Esophagus muscularis mucosa (tissue), 4 donors: ENCODE measurements at regions not wholly inside any gene's neighbourhood (a gene's known extent, or its start where the extent isn't known, plus 50 kb on each side); places are given as distances from the start of the nearest gene placed in this dataset.

ENCODE experiments used
- DNase-seq: peaks from one replicate; pipeline ENCODE4 v3.0.0-alpha.2; 2017; ENCODE audit errors: extremely low spot score
- H3K27ac ChIP-seq, 4 donors: fragments of 200-600 bp; sonication (generic); replicated peaks in 1 of 4; 1 replicate in 3 of 4; 2 replicates in 1 of 4; pipeline ENCODE4 v1.5.1; 2016 to 2019; ENCODE audit warnings: mild to moderate bottlenecking in 1 of 4
- H3K27me3 ChIP-seq, 4 donors: fragments of 200-600 bp; sonication (generic); one replicate each; pipeline versions ENCODE4 v1.5.1 to v1.6.0; 2016 to 2019
- H3K36me3 ChIP-seq, 4 donors: fragments of 200-600 bp; sonication (generic); one replicate each; pipeline ENCODE4 v1.5.1; 2016 to 2019
- H3K4me1 ChIP-seq, 4 donors: fragments of 200-600 bp; sonication (generic); one replicate each; pipeline ENCODE4 v1.5.1; 2016 to 2019
- H3K4me3 ChIP-seq, 4 donors: fragments of 200-600 bp; sonication (generic); 1 replicate in 2 of 4; 2 replicates in 2 of 4; pipeline ENCODE4 v1.5.1; 2016 to 2019; ENCODE audit warnings: mild to moderate bottlenecking in 4 of 4, moderate library complexity in 1 of 4
- H3K9me3 ChIP-seq, 4 donors: fragments of 200-600 bp; sonication (generic); 1 replicate in 3 of 4; 2 replicates in 1 of 4; pipeline ENCODE4 v1.5.1; 2016 to 2019
- EP300 ChIP-seq: sonication (generic); formaldehyde crosslinking; IDR thresholded peaks from one replicate; pipeline ENCODE4 v1.6.1; 2017; ENCODE audit warnings: antibody characterized with exemption
- POLR2A ChIP-seq: fragments of 450-650 bp; IDR thresholded peaks from one replicate; pipeline ENCODE4 v1.6.1; 2017; ENCODE audit warnings: antibody characterized with exemption, moderate library complexity, mild to moderate bottlenecking, low read depth
- POLR2AphosphoS5 ChIP-seq, 2 donors: sonication (generic); formaldehyde crosslinking; IDR thresholded peaks; one replicate each; pipeline ENCODE4 v1.6.1; 2017; ENCODE audit warnings: antibody characterized with exemption in 2 of 2
- WGBS: methylation state at CpG from one replicate; pipeline ENCODE4 v1.1.5; 2018; 5-methylcytosine and 5-hydroxymethylcytosine counted together
- intact Hi-C: fragments of 100-400 bp; cut with DNase I; formaldehyde crosslinking; loops from one replicate; pipeline ENCODE4 v1.15.1; 2023
- TF ChIP-seq, protein P1 (sequence below), 3 experiments: fragments of 200-600 bp in 2 of 3; fragments of 450-650 bp in 1 of 3; sonication (generic) in 2 of 3; IDR thresholded peaks; one replicate each; pipeline ENCODE4 v1.5.1; 2017 to 2019; ENCODE audit warnings: antibody characterized with exemption in 3 of 3, mild to moderate bottlenecking in 2 of 3, moderate library complexity in 1 of 3

DNA sequence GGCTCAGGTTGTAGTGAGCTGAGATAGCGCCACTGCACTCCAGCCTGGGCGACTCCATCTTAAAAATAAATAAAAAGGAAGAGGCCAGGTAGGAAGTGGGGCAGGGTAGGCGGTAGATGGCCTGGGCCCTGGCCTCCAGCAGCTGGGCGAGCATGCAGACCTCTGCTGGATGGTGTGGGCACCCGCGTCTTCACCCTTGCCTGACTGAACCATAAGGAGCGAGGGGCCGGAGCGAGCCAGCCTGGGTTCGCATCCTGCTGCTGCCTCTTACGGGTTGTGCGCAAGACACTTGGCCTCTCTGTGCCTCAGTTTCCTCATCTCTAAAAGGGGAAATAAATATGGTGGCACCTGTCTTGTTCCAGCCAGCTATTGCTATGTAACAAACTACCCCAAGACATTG, 146.1 kb upstream of the GSE1 start:
- TF ChIP-seq, protein P1, sequence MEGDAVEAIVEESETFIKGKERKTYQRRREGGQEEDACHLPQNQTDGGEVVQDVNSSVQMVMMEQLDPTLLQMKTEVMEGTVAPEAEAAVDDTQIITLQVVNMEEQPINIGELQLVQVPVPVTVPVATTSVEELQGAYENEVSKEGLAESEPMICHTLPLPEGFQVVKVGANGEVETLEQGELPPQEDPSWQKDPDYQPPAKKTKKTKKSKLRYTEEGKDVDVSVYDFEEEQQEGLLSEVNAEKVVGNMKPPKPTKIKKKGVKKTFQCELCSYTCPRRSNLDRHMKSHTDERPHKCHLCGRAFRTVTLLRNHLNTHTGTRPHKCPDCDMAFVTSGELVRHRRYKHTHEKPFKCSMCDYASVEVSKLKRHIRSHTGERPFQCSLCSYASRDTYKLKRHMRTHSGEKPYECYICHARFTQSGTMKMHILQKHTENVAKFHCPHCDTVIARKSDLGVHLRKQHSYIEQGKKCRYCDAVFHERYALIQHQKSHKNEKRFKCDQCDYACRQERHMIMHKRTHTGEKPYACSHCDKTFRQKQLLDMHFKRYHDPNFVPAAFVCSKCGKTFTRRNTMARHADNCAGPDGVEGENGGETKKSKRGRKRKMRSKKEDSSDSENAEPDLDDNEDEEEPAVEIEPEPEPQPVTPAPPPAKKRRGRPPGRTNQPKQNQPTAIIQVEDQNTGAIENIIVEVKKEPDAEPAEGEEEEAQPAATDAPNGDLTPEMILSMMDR (IDR thresholded peaks at IDR 0.05), result no peak
- no peak for TF ChIP-seq POLR2A
- TF ChIP-seq POLR2AphosphoS5 (IDR thresholded peaks at IDR 0.05), result no peak
- TF ChIP-seq EP300, result no peak
- 94% methylated on average over 12 of the region's 12 CpGs for WGBS
- DNase-seq, result no peak
- intact Hi-C loops, result no loop called here
- H3K4me3 ChIP-seq, result no peak overlapping the region
- H3K27me3 ChIP-seq, result peaks cover 0 to 12% (median 0%) of the 10 kb centered on the region in 4 donors
- peaks cover 26 to 31% (median 28%) of the 10 kb centered on the region in 4 donors for H3K4me1 ChIP-seq
- H3K27ac ChIP-seq, result no peak overlapping the region
- no peaks in the 10 kb centered on the region for H3K36me3 ChIP-seq
- H3K9me3 ChIP-seq, result no peaks in the 10 kb centered on the region

DNA sequence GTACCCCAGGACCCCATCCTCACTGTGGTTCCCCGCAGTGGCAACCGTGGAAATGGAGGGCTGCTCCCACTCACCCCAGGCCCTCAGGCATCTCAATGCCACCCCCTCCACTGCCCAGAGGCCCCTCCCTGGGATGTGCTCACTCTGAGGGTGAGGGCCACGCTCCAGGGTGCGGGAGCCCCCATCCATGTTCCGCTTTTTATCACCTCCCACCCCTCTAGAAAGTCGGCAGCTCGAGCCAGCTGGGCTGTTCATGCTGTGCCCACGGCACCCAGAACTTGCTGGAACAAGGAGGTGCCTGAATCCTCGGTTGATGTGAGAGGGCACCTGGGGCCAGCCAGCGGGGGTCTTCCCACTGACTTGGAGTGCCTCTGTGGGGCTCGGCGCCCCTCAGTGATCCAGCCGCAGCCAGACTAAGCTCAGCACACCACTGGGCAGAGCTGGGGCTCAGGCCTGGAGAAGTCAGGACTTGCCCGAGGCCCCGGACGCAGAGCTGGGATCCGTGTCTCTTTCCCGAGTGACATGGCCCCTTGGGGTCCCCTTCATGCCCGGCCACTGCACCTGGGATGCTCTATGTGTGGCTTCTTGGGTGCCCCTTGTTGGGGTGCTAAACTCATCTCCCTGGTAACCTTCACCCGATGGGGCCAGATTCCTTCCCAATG, 143.1 kb upstream of the GSE1 start:
- DNase-seq, result no peak
- Histone ChIP-seq H3K4me3 (no peak overlapping the region), H3K27ac (no peak overlapping the region), H3K36me3 (no peaks in the 10 kb centered on the region), H3K27me3 (no peaks in the 10 kb centered on the region), H3K4me1 (peaks cover 12 to 25% (median 17%) of the 10 kb centered on the region in 4 donors), H3K9me3 (no peaks in the 10 kb centered on the region)
- TF ChIP-seq POLR2A (no peak), POLR2AphosphoS5 (IDR thresholded peaks at IDR 0.05) (no peak), EP300 (no peak)
- TF ChIP-seq, protein P1 (IDR thresholded peaks at IDR 0.05), result no peak
- WGBS, result 90% methylated on average over 20 of the region's 20 CpGs
- intact Hi-C loops, result no loop called here

DNA sequence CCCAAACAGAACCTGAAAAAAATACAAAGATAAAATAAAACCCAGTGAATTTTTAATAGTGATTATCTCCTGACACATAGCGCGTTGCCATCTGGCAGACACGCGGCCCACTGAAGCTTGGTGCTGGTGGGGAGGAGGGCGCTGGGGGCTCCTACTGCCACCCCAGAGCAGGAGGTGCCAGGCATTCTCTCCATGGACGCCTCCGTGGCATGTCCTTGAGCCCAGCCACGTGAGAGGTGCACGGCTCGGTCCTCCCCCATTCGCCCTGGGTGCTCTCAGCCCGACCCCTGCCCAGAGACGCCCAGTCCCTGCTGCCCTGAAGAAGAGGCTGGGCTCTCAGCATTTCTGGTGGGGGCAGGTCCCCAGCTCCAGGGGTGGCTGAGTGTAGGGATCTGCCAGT, 142.2 kb upstream of the GSE1 start:
- Histone ChIP-seq H3K27ac (no peak overlapping the region), H3K36me3 (no peaks in the 10 kb centered on the region), H3K4me3 (no peak overlapping the region), H3K27me3 (no peaks in the 10 kb centered on the region), H3K4me1 (peaks cover 4 to 25% (median 20%) of the 10 kb centered on the region in 4 donors), H3K9me3 (no peaks in the 10 kb centered on the region)
- DNase-seq, result no peak
- no peak for TF ChIP-seq POLR2AphosphoS5 (IDR thresholded peaks at IDR 0.05)
- no peak for TF ChIP-seq EP300
- intact Hi-C loops, result no loop called here
- 81% methylated on average over 8 of the region's 13 CpGs for WGBS

DNA sequence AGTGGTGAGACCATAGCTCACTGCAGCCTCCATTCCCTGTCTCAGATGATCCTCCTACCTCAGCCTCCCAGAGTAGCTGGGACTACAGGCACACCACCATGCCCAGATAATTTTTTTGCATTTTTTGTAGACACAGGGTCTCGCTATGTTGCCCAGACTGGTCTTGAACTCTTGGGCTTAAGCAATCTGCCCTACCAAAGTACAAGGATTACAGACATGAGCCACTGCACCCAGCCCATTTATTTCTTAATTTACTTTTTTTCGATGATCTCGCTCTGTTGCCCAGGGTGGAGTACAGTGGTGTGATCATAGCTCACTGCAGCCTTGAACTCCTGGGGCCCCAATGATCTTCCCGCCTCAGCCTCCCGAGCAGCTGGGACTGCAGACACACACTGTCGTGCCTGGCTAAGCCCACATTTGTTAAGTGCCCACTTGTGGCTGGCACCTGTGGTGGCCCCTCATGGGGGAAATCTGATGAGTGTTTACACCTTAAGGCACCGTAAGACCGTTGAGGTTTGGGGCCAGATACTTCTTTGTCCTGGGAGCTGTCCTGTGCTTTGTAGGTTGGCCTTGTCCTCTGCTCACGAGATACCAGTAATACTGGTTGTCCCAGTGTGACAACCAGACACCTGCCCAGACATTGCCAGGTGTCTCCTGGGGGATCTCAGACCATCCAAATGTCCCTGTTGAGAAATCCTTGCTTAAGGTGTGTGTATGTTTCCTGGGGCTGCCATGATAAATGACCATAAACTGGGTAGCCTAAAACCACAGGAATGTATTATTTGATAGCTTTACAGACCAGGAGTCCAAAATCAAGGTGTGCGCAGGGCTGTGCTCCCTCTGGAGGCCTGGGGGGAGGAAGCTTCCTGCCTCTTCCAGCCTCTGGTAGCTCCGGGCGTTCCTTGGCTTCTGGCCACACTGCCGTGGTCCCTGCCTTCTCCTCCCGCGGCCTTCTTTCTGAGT, 141.4 kb upstream of the GSE1 start:
- no peaks in the 10 kb centered on the region for H3K36me3 ChIP-seq
- peaks cover 0 to 25% (median 18%) of the 10 kb centered on the region in 4 donors for H3K4me1 ChIP-seq
- intact Hi-C loops, result no loop called here
- no peaks in the 10 kb centered on the region for H3K27me3 ChIP-seq
- TF ChIP-seq POLR2AphosphoS5 (IDR thresholded peaks at IDR 0.05) (no peak), EP300 (no peak), POLR2A (no peak)
- TF ChIP-seq, protein P1 (IDR thresholded peaks at IDR 0.05), result no peak
- H3K9me3 ChIP-seq, result no peaks in the 10 kb centered on the region
- H3K4me3 ChIP-seq, result no peak overlapping the region
- no peak overlapping the region for H3K27ac ChIP-seq
- DNase-seq, result no peak
- 87% methylated on average over 15 of the region's 15 CpGs for WGBS

DNA sequence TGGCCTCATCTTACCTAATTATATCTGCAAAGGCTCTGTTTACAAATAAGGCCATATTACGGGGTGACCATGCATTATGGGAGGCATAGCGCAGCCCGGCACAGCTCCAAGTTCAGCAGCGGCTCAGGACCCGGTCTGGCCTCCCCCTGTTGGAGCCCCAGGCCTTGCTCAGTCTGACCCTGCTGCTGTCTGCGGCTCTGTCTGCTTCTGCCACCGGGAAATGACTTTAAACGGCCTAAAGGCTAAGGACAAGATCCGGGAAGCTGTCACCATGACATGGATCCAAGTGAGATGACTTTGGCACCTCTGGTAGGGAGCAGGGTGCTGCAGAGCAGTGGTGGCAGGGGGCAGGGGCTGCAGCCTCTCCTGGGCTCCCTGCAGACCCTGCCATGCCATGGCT, 140.6 kb upstream of the GSE1 start:
- peaks cover 0 to 25% (median 18%) of the 10 kb centered on the region in 4 donors for H3K4me1 ChIP-seq
- H3K27ac ChIP-seq, result no peak overlapping the region
- intact Hi-C loops, result no loop called here
- no peak overlapping the region for H3K4me3 ChIP-seq
- H3K9me3 ChIP-seq, result no peaks in the 10 kb centered on the region
- TF ChIP-seq, protein P1 (IDR thresholded peaks at IDR 0.05), result no peak
- TF ChIP-seq EP300 (no peak), POLR2A (no peak), POLR2AphosphoS5 (IDR thresholded peaks at IDR 0.05) (no peak)
- DNase-seq, result no peak
- H3K27me3 ChIP-seq, result no peaks in the 10 kb centered on the region
- H3K36me3 ChIP-seq, result no peaks in the 10 kb centered on the region
- 93% methylated on average over 7 of the region's 9 CpGs for WGBS
